ENCODE measurements at regions not wholly inside any gene's neighbourhood (a gene's known extent, or its start where the extent isn't known, plus 50 kb on each side); places are given as distances from the start of the nearest gene placed in this dataset.

DNA sequence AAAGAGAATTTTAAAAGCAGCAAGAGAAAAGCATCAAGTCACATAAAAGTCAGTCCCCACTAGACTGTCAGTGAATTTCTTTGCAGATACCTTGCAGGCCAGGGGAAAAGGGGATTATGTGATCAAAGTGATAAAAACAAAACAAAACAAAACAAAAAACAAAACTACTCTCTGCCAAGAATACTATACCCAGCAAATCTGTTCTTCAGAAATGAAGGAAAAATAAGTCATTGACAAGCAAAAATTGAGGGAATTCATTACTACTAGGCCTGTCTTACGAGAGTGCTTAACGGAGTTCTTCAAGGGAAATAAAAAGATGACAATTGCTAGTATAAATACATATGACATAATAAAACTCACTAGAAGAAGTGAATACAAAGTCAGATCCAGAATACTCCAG is 245.5 kb upstream of the CHST9 start:
- H2AFZ ChIP-seq (ENCODE audit: low read depth, low read length), result no peak overlapping the region
- H3K9me3 ChIP-seq (replicated peaks; ENCODE audit: control insufficient read depth, insufficient read depth, low read length), result no peaks in the 10 kb centered on the region
- H3K79me2 ChIP-seq (ENCODE audit: control insufficient read depth, insufficient read depth, low read length), result no peaks in the 10 kb centered on the region
- no peaks in the 10 kb centered on the region for H3K27me3 ChIP-seq (ENCODE audit: control insufficient read depth in 2 of 2, insufficient read depth in 2 of 2, low read length in 2 of 2)
- H3K4me3 ChIP-seq (replicated peaks in 1 of 3; ENCODE audit: insufficient read depth in 1 of 3, low read depth in 1 of 3, low read length in 3 of 3), result no peak overlapping the region
- CTCF ChIA-PET, result no interaction called here
- H3K4me1 ChIP-seq (ENCODE audit: control insufficient read depth, extremely low read depth, insufficient read depth, low read length), result no peaks in the 10 kb centered on the region
- TF ChIP-seq POLR2A (IDR thresholded peaks at IDR 0.05; ENCODE audit: low read depth, low read length), result no peak
- no peak for TF ChIP-seq GATA2 (IDR thresholded peaks at IDR 0.05; ENCODE audit: insufficient read depth, insufficient read length, low read depth, low read length)
- TF ChIP-seq JUN (IDR thresholded peaks at IDR 0.05; ENCODE audit: borderline replicate concordance, insufficient read depth, insufficient read length, low read depth), result no peak
- no peak for TF ChIP-seq FOS (IDR thresholded peaks at IDR 0.05; ENCODE audit: borderline replicate concordance, insufficient read depth, low read length)
- TF ChIP-seq, protein P1, sequence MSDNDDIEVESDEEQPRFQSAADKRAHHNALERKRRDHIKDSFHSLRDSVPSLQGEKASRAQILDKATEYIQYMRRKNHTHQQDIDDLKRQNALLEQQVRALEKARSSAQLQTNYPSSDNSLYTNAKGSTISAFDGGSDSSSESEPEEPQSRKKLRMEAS (IDR thresholded peaks at IDR 0.05; ENCODE audit: insufficient read depth, insufficient read length), result no peak
- TF ChIP-seq POLR2AphosphoS5 (IDR thresholded peaks at IDR 0.05; ENCODE audit: insufficient read depth, low read depth, low read length), result no peak
- TF ChIP-seq MYC (IDR thresholded peaks at IDR 0.05; ENCODE audit: low read depth, low read length), result no peak
- TF ChIP-seq EZH2 (IDR thresholded peaks at IDR 0.05; ENCODE audit: borderline replicate concordance, low read depth, low read length, severe bottlenecking), result no peak
- H3K27ac ChIP-seq (ENCODE audit: insufficient read depth, low read depth, low read length), result no peak overlapping the region
- H4K20me1 ChIP-seq (replicated peaks; ENCODE audit: control insufficient read depth, extremely low read depth, insufficient read depth, low read length), result no peaks in the 10 kb centered on the region
- dilution Hi-C loops (cut with MboI; ENCODE audit: extremely low pct_ligation_motif_present, low sequenced_read_pairs), result no loop called here
- no peak overlapping the region for H3K9ac ChIP-seq (replicated peaks; ENCODE audit: extremely low read depth, insufficient read depth, low read length)
- FAIRE-seq (no peak), DNase-seq (ENCODE audit: low read depth, low spot score) (no peak)
- no peaks in the 10 kb centered on the region for H3K36me3 ChIP-seq (ENCODE audit: control insufficient read depth in 2 of 2, extremely low read depth in 1 of 2, insufficient read depth in 2 of 2, low read length in 2 of 2)
- POLR2A ChIA-PET, result no interaction called here
- no peaks in the 10 kb centered on the region for H3K9me1 ChIP-seq (replicated peaks; ENCODE audit: control insufficient read depth, extremely low read depth, insufficient read depth, low read length)
- H3K4me2 ChIP-seq (ENCODE audit: insufficient read depth, low read length), result no peak overlapping the region
- no TSS peak for BruUV-seq (replicated peaks)
- intact Hi-C loops (cut with micrococcal nuclease), result no loop called here

DNA sequence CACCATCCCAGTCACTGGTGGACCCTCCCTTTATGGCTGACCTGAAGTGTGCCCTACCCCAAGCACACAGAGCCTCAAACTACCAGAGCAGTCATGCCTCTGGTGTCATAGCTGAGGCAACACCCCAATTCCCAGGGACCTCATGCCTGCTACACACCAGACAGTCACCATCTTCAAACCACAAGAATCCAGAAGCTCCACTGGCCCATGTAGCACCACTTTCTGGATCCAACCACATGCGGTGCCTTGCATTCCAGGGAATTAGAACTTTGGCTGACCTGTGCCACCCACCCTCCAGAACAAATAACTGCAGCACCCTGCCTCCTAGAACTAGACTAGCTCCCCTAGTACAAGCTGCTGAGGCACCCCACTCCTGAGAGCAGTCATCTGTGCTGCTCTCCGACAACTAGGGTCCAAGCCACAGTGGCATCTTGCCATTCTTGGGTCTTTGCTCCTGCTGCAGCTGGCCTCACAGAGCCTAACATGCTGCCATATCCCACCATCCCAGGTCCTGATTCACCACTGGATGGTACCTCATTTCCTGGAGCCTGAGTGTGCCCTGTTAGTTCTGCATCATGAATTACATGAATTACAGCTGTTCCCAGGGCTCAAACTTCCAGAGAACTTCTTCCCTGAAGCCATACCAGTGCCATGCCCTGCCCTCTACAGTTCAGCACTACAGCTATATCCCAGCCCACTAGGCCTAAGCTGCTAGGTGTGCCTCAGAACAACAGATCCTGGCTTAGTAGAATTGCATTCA is 243.8 kb upstream of the CHST9 start:
- CTCF ChIA-PET, result no interaction called here
- POLR2A ChIA-PET, result no interaction called here
- DNase-seq (ENCODE audit: low read depth, low spot score), result no peak
- intact Hi-C loops (cut with micrococcal nuclease), result no loop called here
- H3K4me1 ChIP-seq (ENCODE audit: control insufficient read depth, extremely low read depth, insufficient read depth, low read length), result no peaks in the 10 kb centered on the region
- TF ChIP-seq JUN (IDR thresholded peaks at IDR 0.05; ENCODE audit: borderline replicate concordance, insufficient read depth, insufficient read length, low read depth) (no peak), GATA2 (IDR thresholded peaks at IDR 0.05; ENCODE audit: insufficient read depth, insufficient read length, low read depth, low read length) (no peak), POLR2A (IDR thresholded peaks at IDR 0.05; ENCODE audit: low read depth, low read length) (no peak), FOS (IDR thresholded peaks at IDR 0.05; ENCODE audit: borderline replicate concordance, insufficient read depth, low read length) (no peak), POLR2AphosphoS5 (IDR thresholded peaks at IDR 0.05; ENCODE audit: insufficient read depth, low read depth, low read length) (no peak), EZH2 (IDR thresholded peaks at IDR 0.05; ENCODE audit: borderline replicate concordance, low read depth, low read length, severe bottlenecking) (no peak), MYC (IDR thresholded peaks at IDR 0.05; ENCODE audit: low read depth, low read length) (no peak)
- TF ChIP-seq, protein P1 (IDR thresholded peaks at IDR 0.05; ENCODE audit: insufficient read depth, insufficient read length), result no peak
- TF ChIP-seq, protein P2, sequence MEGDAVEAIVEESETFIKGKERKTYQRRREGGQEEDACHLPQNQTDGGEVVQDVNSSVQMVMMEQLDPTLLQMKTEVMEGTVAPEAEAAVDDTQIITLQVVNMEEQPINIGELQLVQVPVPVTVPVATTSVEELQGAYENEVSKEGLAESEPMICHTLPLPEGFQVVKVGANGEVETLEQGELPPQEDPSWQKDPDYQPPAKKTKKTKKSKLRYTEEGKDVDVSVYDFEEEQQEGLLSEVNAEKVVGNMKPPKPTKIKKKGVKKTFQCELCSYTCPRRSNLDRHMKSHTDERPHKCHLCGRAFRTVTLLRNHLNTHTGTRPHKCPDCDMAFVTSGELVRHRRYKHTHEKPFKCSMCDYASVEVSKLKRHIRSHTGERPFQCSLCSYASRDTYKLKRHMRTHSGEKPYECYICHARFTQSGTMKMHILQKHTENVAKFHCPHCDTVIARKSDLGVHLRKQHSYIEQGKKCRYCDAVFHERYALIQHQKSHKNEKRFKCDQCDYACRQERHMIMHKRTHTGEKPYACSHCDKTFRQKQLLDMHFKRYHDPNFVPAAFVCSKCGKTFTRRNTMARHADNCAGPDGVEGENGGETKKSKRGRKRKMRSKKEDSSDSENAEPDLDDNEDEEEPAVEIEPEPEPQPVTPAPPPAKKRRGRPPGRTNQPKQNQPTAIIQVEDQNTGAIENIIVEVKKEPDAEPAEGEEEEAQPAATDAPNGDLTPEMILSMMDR (IDR thresholded peaks at IDR 0.05; ENCODE audit: extremely low read depth in 1 of 2, insufficient read depth in 1 of 2, low read depth in 1 of 2, low read length in 2 of 2), result no peak
- H3K36me3 ChIP-seq (ENCODE audit: control insufficient read depth in 2 of 2, extremely low read depth in 1 of 2, insufficient read depth in 2 of 2, low read length in 2 of 2), result no peaks in the 10 kb centered on the region
- BruUV-seq (replicated peaks), result no TSS peak
- no peak overlapping the region for H3K4me2 ChIP-seq (ENCODE audit: insufficient read depth, low read length)
- dilution Hi-C loops (cut with MboI; ENCODE audit: extremely low pct_ligation_motif_present, low sequenced_read_pairs), result no loop called here
- no peaks in the 10 kb centered on the region for H3K9me3 ChIP-seq (replicated peaks; ENCODE audit: control insufficient read depth, insufficient read depth, low read length)
- FAIRE-seq, result no peak
- no peaks in the 10 kb centered on the region for H3K27me3 ChIP-seq (ENCODE audit: control insufficient read depth in 2 of 2, insufficient read depth in 2 of 2, low read length in 2 of 2)
- no peak overlapping the region for H2AFZ ChIP-seq (ENCODE audit: low read depth, low read length)
- H3K9ac ChIP-seq (replicated peaks; ENCODE audit: extremely low read depth, insufficient read depth, low read length), result no peak overlapping the region
- no peaks in the 10 kb centered on the region for H4K20me1 ChIP-seq (replicated peaks; ENCODE audit: control insufficient read depth, extremely low read depth, insufficient read depth, low read length)
- no peak overlapping the region for H3K27ac ChIP-seq (ENCODE audit: insufficient read depth, low read depth, low read length)
- H3K4me3 ChIP-seq (replicated peaks in 1 of 3; ENCODE audit: insufficient read depth in 1 of 3, low read depth in 1 of 3, low read length in 3 of 3), result no peak overlapping the region
- no peaks in the 10 kb centered on the region for H3K79me2 ChIP-seq (ENCODE audit: control insufficient read depth, insufficient read depth, low read length)
- no peaks in the 10 kb centered on the region for H3K9me1 ChIP-seq (replicated peaks; ENCODE audit: control insufficient read depth, extremely low read depth, insufficient read depth, low read length)
